GM13976 (cell line): ENCODE measurements at regions not wholly inside any gene's neighbourhood (a gene's known extent, or its start where the extent isn't known, plus 50 kb on each side); places are given as distances from the start of the nearest gene placed in this dataset.

Experiments used
- DNase-seq: peaks from one replicate; pipeline ENCODE4 v3.0.0; 2012; ENCODE audit warnings: low spot score
- CTCF ChIP-seq: IDR thresholded peaks from 2 replicates; pipeline ENCODE4 v1.5.1; 2012; ENCODE audit warnings: borderline replicate concordance, mild to moderate bottlenecking; ENCODE audit not compliant: insufficient read depth; ENCODE audit errors: extremely low read depth, missing control alignments, control extremely low read depth
- in situ Hi-C: fragments of 300-500 bp; cut with MboI; formaldehyde crosslinking; loops from one replicate; pipeline ENCODE4 v1.12.0; 2022; ENCODE audit warnings: low sequenced_read_pairs, mixed read lengths, inconsistent platforms; ENCODE audit not compliant: unreplicated experiment

GRCh38 chr6:113595911-113596376, 261.2 kb upstream of the MARCKS start:
- TF ChIP-seq CTCF = no peak
- in situ Hi-C loops = no loop called here
- DNase-seq = no peak

GRCh38 chr6:113596387-113597230, 260.5 kb upstream of the MARCKS start:
- no peak for DNase-seq
- in situ Hi-C loops = no loop called here
- TF ChIP-seq CTCF = no peak

- TF ChIP-seq CTCF = no peak
- DNase-seq = no peak
- in situ Hi-C loops = no loop called here
Measured at GRCh38 chr6:113597231-113597583, 259.9 kb upstream of the MARCKS start.

GRCh38 chr6:113598786-113599185, 258.4 kb upstream of the MARCKS start:
- no peak for TF ChIP-seq CTCF
- in situ Hi-C loops = no loop called here
- DNase-seq = no peak

- no peak for DNase-seq
- in situ Hi-C loops = no loop called here
- TF ChIP-seq CTCF = no peak
Measured at GRCh38 chr6:113599444-113599843, 257.7 kb upstream of the MARCKS start.

- in situ Hi-C loops = no loop called here
- DNase-seq = no peak
- no peak for TF ChIP-seq CTCF
Measured at GRCh38 chr6:113600551-113601339, 256.4 kb upstream of the MARCKS start.
